ENCODE measurements at regions not wholly inside any gene's neighbourhood (a gene's known extent, or its start where the extent isn't known, plus 50 kb on each side); places are given as distances from the start of the nearest gene placed in this dataset.
A peak's percentile ranks its signal among the peaks of the same experiment; 100 is the strongest.

- DNase-seq = no peak
Measured at GRCh38 chr3:30945291-30945690, 50.8 kb upstream of the GADL1 start.

GRCh38 chr3:30948426-30948825 lies 54.0 kb upstream of the GADL1 start:
- peak; percentile 3 for DNase-seq

GRCh38 chr3:30951826-30952225 lies 57.4 kb upstream of the GADL1 start:
- no peak for DNase-seq

- no peak for DNase-seq
Measured at GRCh38 chr3:30952786-30953185, 58.3 kb upstream of the GADL1 start.

- no peak for DNase-seq
Measured at GRCh38 chr3:30954426-30954825, 60.0 kb upstream of the GADL1 start.

- DNase-seq = no peak
Measured at GRCh38 chr3:30962084-30962483, 67.6 kb upstream of the GADL1 start.

- no peak for DNase-seq
Measured at GRCh38 chr3:30962493-30962892, 68.0 kb upstream of the GADL1 start.

- no peak for DNase-seq
Measured at GRCh38 chr3:30963223-30963722, 68.8 kb upstream of the GADL1 start.

GRCh38 chr3:30964612-30965011 lies 70.2 kb upstream of the GADL1 start:
- DNase-seq = no peak

- no peak for DNase-seq
Measured at GRCh38 chr3:30966896-30967295, 72.4 kb upstream of the GADL1 start.

GRCh38 chr3:30970183-30970582 lies 75.7 kb upstream of the GADL1 start:
- no peak for DNase-seq

- DNase-seq = no peak
Measured at GRCh38 chr3:30972449-30972848, 78.0 kb upstream of the GADL1 start.

GRCh38 chr3:30974071-30974470 lies 79.6 kb upstream of the GADL1 start:
- DNase-seq = no peak

GRCh38 chr3:30977592-30977991 lies 83.1 kb upstream of the GADL1 start:
- no peak for DNase-seq

GRCh38 chr3:30980993-30981392 lies 86.5 kb upstream of the GADL1 start:
- no peak for DNase-seq

- no peak for DNase-seq
Measured at GRCh38 chr3:30982416-30983075, 88.1 kb upstream of the GADL1 start.

- no peak for DNase-seq
Measured at GRCh38 chr3:30984855-30985749, 90.6 kb upstream of the GADL1 start.

GRCh38 chr3:30986551-30986950 lies 92.1 kb upstream of the GADL1 start:
- DNase-seq = no peak

- DNase-seq = no peak
Measured at GRCh38 chr3:30988769-30989168, 94.3 kb upstream of the GADL1 start.

- DNase-seq = no peak
Measured at GRCh38 chr3:30989276-30990030, 95.0 kb upstream of the GADL1 start.

- DNase-seq = peak; percentile 38
Measured at GRCh38 chr3:30996467-30996866, 102.0 kb upstream of the GADL1 start.

- DNase-seq = no peak
Measured at GRCh38 chr3:31002730-31003129, 108.3 kb upstream of the GADL1 start.

- DNase-seq = no peak
Measured at GRCh38 chr3:31004025-31004678, 109.7 kb upstream of the GADL1 start.

Data from NCI-H345 (cell line).